GM06990 (cell line): ENCODE measurements at regions not wholly inside any gene's neighbourhood (a gene's known extent, or its start where the extent isn't known, plus 50 kb on each side); places are given as distances from the start of the nearest gene placed in this dataset.

Experiments
- DNase-seq: peaks from one replicate; pipeline ENCODE4 v3.0.0-alpha.2; 2011; ENCODE audit not compliant: insufficient read length; ENCODE audit errors: extremely low read depth
- H3K27me3 ChIP-seq: replicated peaks from 2 replicates; pipeline ENCODE4 v1.6.0; 2011; ENCODE audit warnings: low read length; ENCODE audit not compliant: control insufficient read depth, insufficient read depth
- H3K36me3 ChIP-seq: 2 replicates; pipeline ENCODE4 v1.5.1; 2011; ENCODE audit warnings: low read length; ENCODE audit not compliant: control insufficient read depth, insufficient read depth
- H3K4me3 ChIP-seq: replicated peaks from 2 replicates; pipeline ENCODE4 v1.5.1; 2011; ENCODE audit warnings: low read depth, mild to moderate bottlenecking, control low read depth, low read length
- CTCF ChIP-seq: IDR thresholded peaks from 2 replicates; pipeline ENCODE4 v1.5.1; 2011; ENCODE audit warnings: low read length, control low read depth, mild to moderate bottlenecking, inconsistent platforms; ENCODE audit not compliant: insufficient read depth, poor library complexity, severe bottlenecking

- no peak for TF ChIP-seq CTCF
- no peak overlapping the region for H3K4me3 ChIP-seq
- no peak for DNase-seq
- peaks cover 2% of the 10 kb centered on the region; the same call in 1 of the 2 replicates for H3K27me3 ChIP-seq
- H3K36me3 ChIP-seq, result no peaks in the 10 kb centered on the region
These were observed 164.8 kb upstream of the ZC3H12A start for GRCh38 chr1:37309574-37309973.

GRCh38 chr1:37310064-37310463 lies 164.3 kb upstream of the ZC3H12A start:
- no peak for DNase-seq

GRCh38 chr1:37315371-37315846 lies 159.0 kb upstream of the ZC3H12A start:
- no peak overlapping the region for H3K4me3 ChIP-seq
- peaks cover 2% of the 10 kb centered on the region for H3K27me3 ChIP-seq
- TF ChIP-seq CTCF, result no peak
- H3K36me3 ChIP-seq, result no peaks in the 10 kb centered on the region
- DNase-seq, result no peak

More at GRCh38 chr1:37310064-37310463, 164.3 kb upstream of the ZC3H12A start:
- Histone ChIP-seq H3K4me3 (no peak overlapping the region), H3K36me3 (no peaks in the 10 kb centered on the region), H3K27me3 (peaks cover 2% of the 10 kb centered on the region; the same call in 1 of the 2 replicates)
- no peak for TF ChIP-seq CTCF

GRCh38 chr1:37317870-37318467 lies 156.4 kb upstream of the ZC3H12A start:
- H3K4me3 ChIP-seq, result no peak overlapping the region
- no peak for TF ChIP-seq CTCF
- H3K36me3 ChIP-seq, result no peaks in the 10 kb centered on the region
- DNase-seq, result no peak
- peaks cover 2% of the 10 kb centered on the region for H3K27me3 ChIP-seq

GRCh38 chr1:37318490-37318889 lies 155.9 kb upstream of the ZC3H12A start:
- TF ChIP-seq CTCF, result no peak
- H3K27me3 ChIP-seq, result peaks cover 2% of the 10 kb centered on the region
- H3K36me3 ChIP-seq, result no peaks in the 10 kb centered on the region
- H3K4me3 ChIP-seq, result no peak overlapping the region
- no peak for DNase-seq
